GM03348 (cell line): ENCODE measurements at regions not wholly inside any gene's neighbourhood (a gene's known extent, or its start where the extent isn't known, plus 50 kb on each side); places are given as distances from the start of the nearest gene placed in this dataset.
"Not testable (repeated sequence)": the region's sequence is repeated elsewhere in the genome, so short reads cannot be mapped to it uniquely, and the experiment has no call there.

ENCODE experiments used
- DNase-seq: peaks from one replicate; pipeline ENCODE4 v3.0.0; 2012; ENCODE audit warnings: low spot score

- no peak for DNase-seq
Measured at GRCh38 chr4:162841753-162842152, 324.9 kb downstream of the NAF1 start.

DNA sequence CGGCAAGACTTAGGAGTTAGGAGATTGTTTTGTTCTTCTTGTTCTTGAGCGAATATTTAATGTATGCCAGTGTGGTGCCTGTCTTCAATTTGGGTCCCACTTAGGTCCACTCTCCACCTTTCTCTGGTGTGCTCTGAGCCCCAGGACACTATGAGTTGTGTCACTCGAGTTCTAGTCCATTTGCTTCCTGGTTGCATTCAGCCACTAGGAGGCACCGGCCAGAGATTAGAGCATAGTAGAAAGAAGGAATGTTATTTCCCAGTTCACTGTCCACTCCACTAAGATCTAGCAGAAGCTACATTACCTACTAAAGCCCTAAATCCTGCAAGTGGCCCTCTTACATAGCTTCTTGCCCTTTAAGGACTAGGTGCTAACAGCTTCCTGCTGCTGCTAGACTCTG is 326.9 kb downstream of the NAF1 start:
- no peak for DNase-seq

GRCh38 chr4:162838671-162839070 is 328.0 kb downstream of the NAF1 start:
- no peak for DNase-seq

- DNase-seq = no peak
Measured at GRCh38 chr4:162837679-162838078, 329.0 kb downstream of the NAF1 start.

- no peak for DNase-seq
Measured at GRCh38 chr4:162837241-162837640, 329.4 kb downstream of the NAF1 start.

DNA sequence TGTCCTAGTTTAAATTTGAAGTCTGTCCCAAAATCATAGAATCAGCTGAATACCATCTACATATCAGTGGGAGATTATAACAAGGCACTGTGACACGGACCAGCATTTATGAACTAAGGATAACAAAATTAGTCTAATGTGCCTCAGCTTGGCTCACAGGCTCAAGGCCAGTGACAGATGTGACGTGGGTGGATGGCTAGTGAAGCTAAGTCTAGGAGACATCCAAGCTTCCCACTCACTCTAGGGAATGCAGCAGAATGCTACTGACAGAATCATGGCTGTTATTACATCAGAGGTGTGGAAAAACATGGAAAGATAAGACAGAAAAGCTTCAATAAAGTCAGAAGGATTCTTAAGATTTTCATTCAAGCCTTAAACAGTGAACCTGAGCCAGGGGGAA is 329.9 kb downstream of the NAF1 start:
- DNase-seq = no peak

DNA sequence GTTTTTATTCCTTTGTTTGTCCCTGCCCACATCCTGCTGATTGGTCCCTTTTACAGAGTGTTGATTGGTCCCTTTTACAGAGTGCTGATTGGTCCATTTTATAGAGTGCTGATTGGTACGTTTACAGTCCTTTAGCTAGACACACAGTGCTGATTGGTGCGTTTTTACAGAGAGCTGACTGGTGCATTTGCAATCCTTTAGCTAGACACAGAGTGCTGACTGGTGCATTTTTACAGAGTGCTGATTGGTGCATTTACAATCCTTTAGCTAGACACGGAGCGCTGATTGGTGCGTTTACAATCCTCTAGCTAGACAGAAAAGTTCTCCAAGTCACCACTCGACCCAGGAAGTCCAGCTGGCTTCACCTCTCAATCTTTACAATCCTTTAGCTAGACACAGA is 330.4 kb downstream of the NAF1 start:
- not testable (repeated sequence) for DNase-seq

DNA sequence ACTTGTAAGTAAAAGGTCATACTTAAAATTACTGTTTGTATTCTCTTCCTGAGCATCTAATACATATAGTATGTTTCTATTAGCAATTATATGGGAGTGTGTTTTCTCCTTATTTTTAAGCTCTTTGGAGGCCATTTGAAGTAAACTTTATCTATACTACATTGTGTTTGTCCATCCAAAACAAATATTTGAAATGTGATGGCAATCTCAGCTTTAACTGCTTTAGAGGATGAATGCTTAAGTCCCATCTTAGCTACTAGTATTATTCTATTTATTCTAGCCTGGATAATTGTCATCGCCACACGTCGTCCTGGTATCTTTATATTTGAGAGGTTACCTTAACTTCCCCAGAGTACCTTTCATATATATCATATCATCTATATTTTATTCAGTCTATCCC is 335.8 kb downstream of the NAF1 start:
- DNase-seq = no peak

- DNase-seq = not testable (repeated sequence)
Measured at GRCh38 chr4:162817374-162817773, 349.3 kb downstream of the NAF1 start.

DNA sequence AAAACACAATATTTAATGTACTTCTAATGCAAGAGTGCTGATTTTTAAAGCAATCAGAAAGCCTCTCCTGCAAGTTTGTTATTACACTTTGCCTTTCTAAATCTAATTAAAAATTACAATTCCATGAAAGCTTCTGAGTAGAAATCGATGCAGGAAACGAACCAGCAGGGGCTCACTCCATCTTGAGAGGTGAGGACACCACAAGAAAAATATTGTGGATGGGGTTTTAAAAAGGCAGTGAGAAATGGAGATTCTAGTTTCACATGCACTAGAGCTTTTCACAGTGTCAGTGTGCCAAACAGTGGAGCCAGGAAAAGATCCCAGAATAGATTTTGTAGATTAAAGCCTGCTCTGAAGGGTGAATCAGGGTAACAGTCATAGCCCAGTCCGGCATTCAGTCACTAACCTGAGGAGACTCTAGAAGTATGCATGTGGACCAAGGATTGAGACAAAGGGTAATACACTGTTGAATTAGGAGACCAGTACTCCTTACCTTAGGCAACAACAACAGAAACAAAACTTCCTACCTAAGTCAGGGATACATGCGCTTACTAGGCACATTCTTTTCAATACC is 362.3 kb downstream of the NAF1 start:
- DNase-seq = no peak

- no peak for DNase-seq
Measured at GRCh38 chr4:162803378-162803777, 363.3 kb downstream of the NAF1 start.

- DNase-seq = no peak
Measured at GRCh38 chr4:162797108-162797507, 369.6 kb downstream of the NAF1 start.

GRCh38 chr4:162793571-162793970 is 373.1 kb downstream of the NAF1 start:
- DNase-seq = no peak

DNA sequence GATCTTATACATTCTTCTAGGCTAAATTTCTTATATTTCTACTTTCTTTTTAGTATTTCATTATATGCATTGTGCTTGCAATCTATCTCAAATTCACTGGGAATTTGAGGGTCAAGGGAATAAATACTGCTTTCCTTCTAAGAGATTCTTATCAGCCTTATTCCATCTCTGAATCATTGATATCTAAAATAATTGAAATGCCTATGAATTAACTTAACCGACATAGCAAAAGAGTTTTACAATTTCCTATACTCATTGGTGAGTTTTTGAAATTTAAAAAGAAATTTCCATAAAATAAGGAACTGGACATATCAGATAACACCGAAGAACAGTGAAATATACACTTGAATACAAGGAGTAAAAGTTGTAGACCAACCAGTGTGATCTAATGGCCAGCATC is 373.7 kb downstream of the NAF1 start:
- no peak for DNase-seq

- no peak for DNase-seq
Measured at GRCh38 chr4:162791226-162791625, 375.5 kb downstream of the NAF1 start.

DNA sequence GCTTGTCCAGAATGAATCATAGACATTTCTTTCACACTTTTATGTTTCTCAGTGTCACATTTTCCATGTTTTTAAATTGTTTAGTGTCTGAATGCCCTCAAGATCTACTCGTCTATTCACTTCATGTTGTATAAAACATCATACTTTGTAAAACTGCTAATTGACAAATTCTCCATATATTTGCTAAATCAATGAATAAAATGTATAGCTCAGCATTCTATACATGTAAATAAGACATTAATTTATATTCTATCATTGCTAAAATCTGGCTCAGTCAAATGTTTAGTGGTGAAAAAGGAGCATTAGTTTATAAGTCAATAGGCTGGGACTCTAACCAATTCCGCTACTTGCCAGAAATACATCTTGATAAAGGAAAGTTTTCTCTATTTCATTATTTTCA is 379.6 kb downstream of the NAF1 start:
- no peak for DNase-seq

DNA sequence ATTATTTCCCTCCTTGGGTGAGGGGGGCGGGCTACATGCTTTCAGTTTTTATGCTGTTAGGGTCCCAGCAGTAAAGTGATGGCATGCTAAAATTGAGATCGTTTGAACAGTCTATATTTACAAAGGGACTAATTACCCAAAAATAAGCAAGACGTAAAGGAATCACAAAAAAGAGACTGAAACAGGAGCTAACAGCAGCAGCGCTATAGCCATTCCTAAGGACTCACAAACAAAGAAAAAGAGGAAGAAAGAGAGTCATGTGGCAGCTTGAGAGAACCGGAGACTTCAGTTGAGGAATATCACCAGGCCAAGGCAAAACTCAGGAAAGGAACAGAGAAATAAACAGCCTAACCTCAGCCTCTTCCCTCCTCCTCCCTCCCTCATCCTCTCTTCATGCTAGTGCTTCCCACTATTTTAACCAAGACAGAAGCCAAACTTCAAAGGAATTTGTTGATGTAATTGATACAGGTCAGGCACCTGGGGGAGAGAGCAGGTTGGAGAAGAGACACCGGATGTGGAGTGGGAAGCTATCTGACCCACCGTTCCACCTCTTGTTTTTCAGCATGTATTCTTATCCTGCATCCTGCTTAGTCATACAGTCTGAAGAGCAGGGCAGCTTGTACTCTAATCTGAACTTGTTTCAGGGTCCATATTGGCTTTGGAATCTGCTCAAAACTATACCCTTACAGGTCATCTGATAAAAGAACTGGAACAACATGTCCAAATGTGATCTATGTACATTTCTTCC is 383.7 kb downstream of the NAF1 start:
- DNase-seq = no peak

- no peak for DNase-seq
Measured at GRCh38 chr4:162782096-162782777, 384.5 kb downstream of the NAF1 start.

DNA sequence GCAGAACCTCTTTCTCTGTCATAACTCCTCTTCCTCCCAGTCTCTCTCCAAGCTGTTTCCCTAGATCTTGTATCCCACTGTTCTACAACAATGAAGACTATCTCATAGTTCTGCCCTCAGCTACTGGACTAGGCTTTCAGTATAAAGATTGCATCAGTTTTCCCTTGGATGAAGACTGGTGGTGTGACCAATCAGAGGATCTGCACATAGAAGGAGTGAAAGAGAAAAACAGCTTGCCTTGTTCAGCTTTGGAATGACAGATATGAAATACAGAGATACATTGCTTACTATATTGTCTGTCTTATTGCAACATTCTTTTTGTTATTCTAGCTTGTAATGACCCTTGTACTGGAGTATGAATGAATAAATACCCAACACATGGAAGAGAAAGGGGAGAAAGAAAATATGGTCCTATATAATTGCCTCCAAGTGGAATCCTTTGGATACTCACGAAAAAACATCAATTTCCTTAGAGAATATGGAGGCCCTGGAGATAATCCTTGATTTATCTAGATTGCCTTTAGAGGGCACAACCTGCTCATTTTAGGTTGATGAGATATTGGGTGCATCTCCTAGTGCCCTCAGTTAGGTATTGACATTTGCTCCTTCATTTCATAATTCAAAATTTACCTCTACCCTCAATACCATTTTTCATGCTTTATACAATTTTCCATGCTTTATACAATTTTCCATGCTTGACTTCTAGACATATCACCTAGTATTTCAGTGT is 395.8 kb downstream of the NAF1 start:
- DNase-seq = no peak

GRCh38 chr4:162767083-162767482 is 399.6 kb downstream of the NAF1 start:
- DNase-seq = no peak

- DNase-seq = no peak
Measured at GRCh38 chr4:162761965-162762364, 404.7 kb downstream of the NAF1 start.

- DNase-seq = not testable (repeated sequence)
Measured at GRCh38 chr4:162740228-162740627, 426.5 kb downstream of the NAF1 start.

- DNase-seq = not testable (repeated sequence)
Measured at GRCh38 chr4:162739596-162739995, 427.1 kb downstream of the NAF1 start.
